ENCODE measurements at regions not wholly inside any gene's neighbourhood (a gene's known extent, or its start where the extent isn't known, plus 50 kb on each side); places are given as distances from the start of the nearest gene placed in this dataset.
A peak's percentile ranks its signal among the peaks of the same experiment; 100 is the strongest.
"Not testable (repeated sequence)": the region's sequence is repeated elsewhere in the genome, so short reads cannot be mapped to it uniquely, and the experiment has no call there.

GRCh38 chr21:27339902-27340301, 373.0 kb upstream of the ADAMTS5 start:
- Histone ChIP-seq H3K4me2 (ENCODE audit: low read length, poor library complexity, severe bottlenecking) (no peak overlapping the region), H3K4me1 (ENCODE audit: control insufficient read depth, insufficient read depth, low read depth, low read length) (no peaks in the 10 kb centered on the region), H2AK5ac (ENCODE audit: low read length, severe bottlenecking) (no peak overlapping the region), H3K27ac (ENCODE audit: low read length, poor library complexity, severe bottlenecking) (no peak overlapping the region), H2BK15ac (ENCODE audit: low read depth, poor library complexity, severe bottlenecking) (no peak overlapping the region), H2BK5ac (ENCODE audit: low read depth, low read length, poor library complexity, severe bottlenecking) (no peak overlapping the region), H2BK12ac (ENCODE audit: low read length in 2 of 2) (no peak overlapping the region), H3K79me1 (replicated peaks; ENCODE audit: low read length, poor library complexity, severe bottlenecking) (no peaks in the 10 kb centered on the region), H2BK120ac (ENCODE audit: low read depth, low read length) (no peak overlapping the region), H4K8ac (ENCODE audit: low read length) (no peak overlapping the region), H3K9ac (ENCODE audit: low read length) (no peak overlapping the region), H3K9me3 (ENCODE audit: control insufficient read depth, low read length) (no peaks in the 10 kb centered on the region), H4K91ac (ENCODE audit: low read length) (no peak overlapping the region), H3K4ac (ENCODE audit: low read depth in 1 of 2, low read length in 2 of 2) (no peak overlapping the region), H3K4me3 (ENCODE audit: insufficient read depth in 1 of 2, low read depth in 1 of 2, low read length in 2 of 2) (no peak overlapping the region), H3K27me3 (ENCODE audit: control insufficient read depth in 1 of 2, insufficient read depth in 1 of 2, low read length in 2 of 2) (no peaks in the 10 kb centered on the region), H3K36me3 (ENCODE audit: control insufficient read depth in 1 of 2, insufficient read depth in 2 of 2, low read depth in 1 of 2, low read length in 2 of 2) (no peaks in the 10 kb centered on the region), H3K23ac (ENCODE audit: low read length in 2 of 2) (no peak overlapping the region), H3K14ac (ENCODE audit: low read length in 2 of 2) (no peak overlapping the region), H2AFZ (ENCODE audit: low read depth, low read length) (no peak overlapping the region), H3K18ac (ENCODE audit: low read depth in 1 of 2, low read length in 2 of 2) (no peak overlapping the region)
- WGBS, result 50% methylated on average over 1 of the region's 5 CpGs
- DNase-seq, result peak; percentile 46

- H3K36me3 ChIP-seq (ENCODE audit: control insufficient read depth in 1 of 2, insufficient read depth in 2 of 2, low read depth in 1 of 2, low read length in 2 of 2); H3K4me2 ChIP-seq (ENCODE audit: low read length, poor library complexity, severe bottlenecking); H3K9me3 ChIP-seq (ENCODE audit: control insufficient read depth, low read length); H2BK15ac ChIP-seq (ENCODE audit: low read depth, poor library complexity, severe bottlenecking); H3K27me3 ChIP-seq (ENCODE audit: control insufficient read depth in 1 of 2, insufficient read depth in 1 of 2, low read length in 2 of 2); H3K9ac ChIP-seq (ENCODE audit: low read length); H2AK5ac ChIP-seq (ENCODE audit: low read length, severe bottlenecking); H3K4me1 ChIP-seq (ENCODE audit: control insufficient read depth, insufficient read depth, low read depth, low read length); H2BK120ac ChIP-seq (ENCODE audit: low read depth, low read length); H4K91ac ChIP-seq (ENCODE audit: low read length); H3K18ac ChIP-seq (ENCODE audit: low read depth in 1 of 2, low read length in 2 of 2); H3K4ac ChIP-seq (ENCODE audit: low read depth in 1 of 2, low read length in 2 of 2); H2BK12ac ChIP-seq (ENCODE audit: low read length in 2 of 2); DNase-seq; H3K79me1 ChIP-seq (replicated peaks; ENCODE audit: low read length, poor library complexity, severe bottlenecking); H4K8ac ChIP-seq (ENCODE audit: low read length); H2BK5ac ChIP-seq (ENCODE audit: low read depth, low read length, poor library complexity, severe bottlenecking); H3K27ac ChIP-seq (ENCODE audit: low read length, poor library complexity, severe bottlenecking); H2AFZ ChIP-seq (ENCODE audit: low read depth, low read length); H3K4me3 ChIP-seq (ENCODE audit: insufficient read depth in 1 of 2, low read depth in 1 of 2, low read length in 2 of 2); H3K14ac ChIP-seq (ENCODE audit: low read length in 2 of 2); H3K23ac ChIP-seq (ENCODE audit: low read length in 2 of 2): not testable (repeated sequence)
- 95% methylated on average over 5 of the region's 5 CpGs for WGBS
Observed at GRCh38 chr21:27338007-27338406, 371.1 kb upstream of the ADAMTS5 start.

GRCh38 chr21:27333096-27333495, 366.2 kb upstream of the ADAMTS5 start:
- Histone ChIP-seq H4K8ac (ENCODE audit: low read length) (no peak overlapping the region), H2BK12ac (ENCODE audit: low read length in 2 of 2) (no peak overlapping the region), H3K4me2 (ENCODE audit: low read length, poor library complexity, severe bottlenecking) (no peak overlapping the region), H2AFZ (ENCODE audit: low read depth, low read length) (no peak overlapping the region), H3K27ac (ENCODE audit: low read length, poor library complexity, severe bottlenecking) (no peak overlapping the region), H3K36me3 (ENCODE audit: control insufficient read depth in 1 of 2, insufficient read depth in 2 of 2, low read depth in 1 of 2, low read length in 2 of 2) (no peaks in the 10 kb centered on the region), H3K79me1 (replicated peaks; ENCODE audit: low read length, poor library complexity, severe bottlenecking) (no peaks in the 10 kb centered on the region), H4K91ac (ENCODE audit: low read length) (no peak overlapping the region), H3K4ac (ENCODE audit: low read depth in 1 of 2, low read length in 2 of 2) (no peak overlapping the region), H2AK5ac (ENCODE audit: low read length, severe bottlenecking) (no peak overlapping the region), H3K9ac (ENCODE audit: low read length) (no peak overlapping the region), H3K4me3 (ENCODE audit: insufficient read depth in 1 of 2, low read depth in 1 of 2, low read length in 2 of 2) (no peak overlapping the region), H3K4me1 (ENCODE audit: control insufficient read depth, insufficient read depth, low read depth, low read length) (no peaks in the 10 kb centered on the region), H2BK120ac (ENCODE audit: low read depth, low read length) (no peak overlapping the region), H3K27me3 (ENCODE audit: control insufficient read depth in 1 of 2, insufficient read depth in 1 of 2, low read length in 2 of 2) (no peaks in the 10 kb centered on the region), H3K23ac (ENCODE audit: low read length in 2 of 2) (no peak overlapping the region), H2BK15ac (ENCODE audit: low read depth, poor library complexity, severe bottlenecking) (no peak overlapping the region), H3K9me3 (ENCODE audit: control insufficient read depth, low read length) (peaks cover 3% of the 10 kb centered on the region), H3K14ac (ENCODE audit: low read length in 2 of 2) (no peak overlapping the region), H2BK5ac (ENCODE audit: low read depth, low read length, poor library complexity, severe bottlenecking) (no peak overlapping the region), H3K18ac (ENCODE audit: low read depth in 1 of 2, low read length in 2 of 2) (no peak overlapping the region)
- WGBS, result no CpG with 5 or more reads among the region's 1 CpG
- no peak for DNase-seq

- no peak overlapping the region for H2AFZ ChIP-seq (ENCODE audit: low read depth, low read length)
- no peak overlapping the region for H4K8ac ChIP-seq (ENCODE audit: low read length)
- H3K36me3 ChIP-seq (ENCODE audit: control insufficient read depth in 1 of 2, insufficient read depth in 2 of 2, low read depth in 1 of 2, low read length in 2 of 2), result no peaks in the 10 kb centered on the region
- no peak overlapping the region for H2BK12ac ChIP-seq (ENCODE audit: low read length in 2 of 2)
- H3K4ac ChIP-seq (ENCODE audit: low read depth in 1 of 2, low read length in 2 of 2), result no peak overlapping the region
- H3K14ac ChIP-seq (ENCODE audit: low read length in 2 of 2), result no peak overlapping the region
- no peak overlapping the region for H3K4me2 ChIP-seq (ENCODE audit: low read length, poor library complexity, severe bottlenecking)
- H2AK5ac ChIP-seq (ENCODE audit: low read length, severe bottlenecking), result no peak overlapping the region
- no peaks in the 10 kb centered on the region for H3K4me1 ChIP-seq (ENCODE audit: control insufficient read depth, insufficient read depth, low read depth, low read length)
- no peak overlapping the region for H3K23ac ChIP-seq (ENCODE audit: low read length in 2 of 2)
- H3K27me3 ChIP-seq (ENCODE audit: control insufficient read depth in 1 of 2, insufficient read depth in 1 of 2, low read length in 2 of 2), result no peaks in the 10 kb centered on the region
- H2BK120ac ChIP-seq (ENCODE audit: low read depth, low read length), result no peak overlapping the region
- no peak overlapping the region for H2BK5ac ChIP-seq (ENCODE audit: low read depth, low read length, poor library complexity, severe bottlenecking)
- H3K27ac ChIP-seq (ENCODE audit: low read length, poor library complexity, severe bottlenecking), result no peak overlapping the region
- no peak overlapping the region for H3K9ac ChIP-seq (ENCODE audit: low read length)
- no peak overlapping the region for H3K4me3 ChIP-seq (ENCODE audit: insufficient read depth in 1 of 2, low read depth in 1 of 2, low read length in 2 of 2)
- DNase-seq, result peak; percentile 68
- H3K9me3 ChIP-seq (ENCODE audit: control insufficient read depth, low read length), result peaks cover under 1% of the 10 kb centered on the region
- 44% methylated on average over 6 of the region's 6 CpGs for WGBS
- no peak overlapping the region for H4K91ac ChIP-seq (ENCODE audit: low read length)
- no peak overlapping the region for H2BK15ac ChIP-seq (ENCODE audit: low read depth, poor library complexity, severe bottlenecking)
- H3K79me1 ChIP-seq (replicated peaks; ENCODE audit: low read length, poor library complexity, severe bottlenecking), result no peaks in the 10 kb centered on the region
- H3K18ac ChIP-seq (ENCODE audit: low read depth in 1 of 2, low read length in 2 of 2), result no peak overlapping the region
Observed at GRCh38 chr21:27329255-27329851, 362.5 kb upstream of the ADAMTS5 start.
